Ovary (tissue), 7 donors: ENCODE measurements at regions not wholly inside any gene's neighbourhood (a gene's known extent, or its start where the extent isn't known, plus 50 kb on each side); places are given as distances from the start of the nearest gene placed in this dataset.

Experiments used
- DNase-seq, 5 donors: peaks; one replicate each; pipeline ENCODE4 v3.0.0-alpha.2; 2019 to 2020
- H3K27ac ChIP-seq, 2 donors: fragments of 200-600 bp; one replicate each; pipeline versions ENCODE4 v1.5.1 to v1.8.0; 2019 to 2022
- H3K27me3 ChIP-seq: fragments of 200-600 bp; one replicate; pipeline ENCODE4 v1.8.0; 2022
- H3K36me3 ChIP-seq: fragments of 200-600 bp; sonication (generic); one replicate; pipeline ENCODE4 v1.5.1; 2019
- H3K4me1 ChIP-seq: one replicate; pipeline ENCODE4 v1.8.1; 2013; ENCODE audit warnings: mild to moderate bottlenecking, moderate library complexity; ENCODE audit not compliant: insufficient read depth
- H3K4me3 ChIP-seq: fragments of 200-600 bp; sonication (generic); one replicate; pipeline ENCODE4 v1.5.1; 2017
- H3K9me3 ChIP-seq, 2 donors: fragments of 200-600 bp in 1 of 2; sonication (generic) in 1 of 2; one replicate each; pipeline versions ENCODE4 v1.5.1 to v1.8.1; 2013 to 2019; ENCODE audit warnings: mild to moderate bottlenecking in 1 of 2, moderate library complexity in 1 of 2
- EP300 ChIP-seq: sonication (generic); formaldehyde crosslinking; IDR thresholded peaks from one replicate; pipeline ENCODE4 v1.6.1; 2017; ENCODE audit warnings: antibody characterized with exemption
- POLR2A ChIP-seq: fragments of 450-650 bp; IDR thresholded peaks from one replicate; pipeline ENCODE4 v1.6.1; 2017; ENCODE audit warnings: antibody characterized with exemption, mild to moderate bottlenecking, moderate library complexity
- WGBS, 3 donors: extraction: QIAGEN DNeasy Blood & Tissue Kit in 1 of 3; methylation state at CpG; one replicate each; pipeline versions ENCODE4 v1.1.5 to v1.1.7; 2013 to 2017; 5-methylcytosine and 5-hydroxymethylcytosine counted together
- intact Hi-C, 4 donors: fragments of 100-400 bp; cut with DNase I; formaldehyde crosslinking; loops; one replicate each; pipeline versions ENCODE4 v1.11.0 to v1.15.1; 2022 to 2023
- TF ChIP-seq, protein P1 (sequence below), 3 donors: fragments of 450-650 bp in 2 of 3; fragments of 200-600 bp in 1 of 3; IDR thresholded peaks; one replicate each; pipeline versions ENCODE4 v1.5.1 to v1.8.0; 2016 to 2022; ENCODE audit warnings: antibody characterized with exemption in 3 of 3, mild to moderate bottlenecking in 1 of 3
- donor health status: DM: no; HTN: no; CAD: no; lungs with moderate emphysema.
- donor health status: DM: no; HTN: no; CAD: no.
- donor health status: Bipolar disorder and iron deficiency.
- donor health status: DM: no; HTN: no; CAD: no.
- donor health status: DM: yes; HTN: yes; CAD: no.

DNA sequence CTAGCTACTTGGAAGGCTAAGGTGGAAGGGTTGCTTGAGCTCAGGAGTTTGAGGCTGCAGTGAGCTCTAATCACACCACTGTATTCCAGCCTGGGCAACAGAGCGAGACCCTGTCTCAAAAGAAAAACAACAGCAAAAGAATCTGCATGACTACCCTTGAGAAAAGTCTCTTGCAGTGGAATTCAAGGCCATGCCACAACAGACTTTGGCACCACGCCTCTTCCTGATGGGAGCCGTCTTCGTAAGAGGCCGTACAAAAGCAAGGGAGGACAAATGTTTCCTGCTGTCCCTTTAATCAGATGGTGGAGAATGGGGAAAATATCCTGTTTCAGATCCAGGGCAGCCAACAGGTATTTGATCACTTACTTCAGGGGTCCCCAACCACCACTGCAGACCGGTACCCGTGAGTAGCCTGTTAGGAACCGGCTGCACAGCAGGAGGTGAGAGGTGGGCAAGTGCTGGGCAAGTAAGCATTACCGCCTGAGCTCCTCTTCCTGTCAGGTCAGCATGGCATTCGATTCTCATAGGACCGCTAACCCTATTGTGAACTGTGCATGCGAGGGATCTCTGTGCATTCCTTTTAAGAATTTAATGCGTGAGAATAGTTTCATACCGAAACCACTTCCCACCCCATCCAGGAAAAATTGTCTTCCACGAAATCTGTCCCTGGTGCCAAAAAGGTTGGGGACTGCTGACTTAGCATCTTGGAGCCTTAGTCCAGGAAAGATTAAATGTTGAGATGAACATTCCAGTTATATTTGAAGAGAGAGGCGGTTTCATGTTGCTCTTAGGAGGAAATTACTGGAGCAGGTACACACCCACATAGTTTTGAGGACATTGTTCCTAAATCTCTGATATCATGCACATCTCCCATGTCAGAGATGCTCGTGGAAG is 94.4 kb upstream of the XPO1 start:
- WGBS, 3 donors, result 62 to 69% (median 63%) methylated on average over 17 of the region's 17 CpGs
- DNase-seq, result no peak
- no peaks in the 10 kb centered on the region for H3K4me1 ChIP-seq
- no peaks in the 10 kb centered on the region for H3K9me3 ChIP-seq
- H3K36me3 ChIP-seq, result no peaks in the 10 kb centered on the region
- TF ChIP-seq EP300 (no peak), POLR2A (no peak)
- TF ChIP-seq, protein P1, sequence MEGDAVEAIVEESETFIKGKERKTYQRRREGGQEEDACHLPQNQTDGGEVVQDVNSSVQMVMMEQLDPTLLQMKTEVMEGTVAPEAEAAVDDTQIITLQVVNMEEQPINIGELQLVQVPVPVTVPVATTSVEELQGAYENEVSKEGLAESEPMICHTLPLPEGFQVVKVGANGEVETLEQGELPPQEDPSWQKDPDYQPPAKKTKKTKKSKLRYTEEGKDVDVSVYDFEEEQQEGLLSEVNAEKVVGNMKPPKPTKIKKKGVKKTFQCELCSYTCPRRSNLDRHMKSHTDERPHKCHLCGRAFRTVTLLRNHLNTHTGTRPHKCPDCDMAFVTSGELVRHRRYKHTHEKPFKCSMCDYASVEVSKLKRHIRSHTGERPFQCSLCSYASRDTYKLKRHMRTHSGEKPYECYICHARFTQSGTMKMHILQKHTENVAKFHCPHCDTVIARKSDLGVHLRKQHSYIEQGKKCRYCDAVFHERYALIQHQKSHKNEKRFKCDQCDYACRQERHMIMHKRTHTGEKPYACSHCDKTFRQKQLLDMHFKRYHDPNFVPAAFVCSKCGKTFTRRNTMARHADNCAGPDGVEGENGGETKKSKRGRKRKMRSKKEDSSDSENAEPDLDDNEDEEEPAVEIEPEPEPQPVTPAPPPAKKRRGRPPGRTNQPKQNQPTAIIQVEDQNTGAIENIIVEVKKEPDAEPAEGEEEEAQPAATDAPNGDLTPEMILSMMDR (IDR thresholded peaks at IDR 0.05), result no peak
- intact Hi-C loops, result no loop called here
- no peak overlapping the region for H3K4me3 ChIP-seq
- H3K27ac ChIP-seq, result no peak overlapping the region
- H3K27me3 ChIP-seq, result no peaks in the 10 kb centered on the region

GRCh38 chr2:61631321-61631720 is 93.2 kb upstream of the XPO1 start:
- 95 to 100% (median 98%) methylated on average over 2 of the region's 2 CpGs for WGBS, 3 donors
- no peak overlapping the region for H3K4me3 ChIP-seq
- H3K36me3 ChIP-seq, result no peaks in the 10 kb centered on the region
- H3K27ac ChIP-seq, result no peak overlapping the region
- no peaks in the 10 kb centered on the region for H3K27me3 ChIP-seq
- H3K4me1 ChIP-seq, result no peaks in the 10 kb centered on the region
- intact Hi-C loops, result no loop called here
- no peak for DNase-seq
- H3K9me3 ChIP-seq, result no peaks in the 10 kb centered on the region
- TF ChIP-seq, protein P1 (IDR thresholded peaks at IDR 0.05), result no peak

DNA sequence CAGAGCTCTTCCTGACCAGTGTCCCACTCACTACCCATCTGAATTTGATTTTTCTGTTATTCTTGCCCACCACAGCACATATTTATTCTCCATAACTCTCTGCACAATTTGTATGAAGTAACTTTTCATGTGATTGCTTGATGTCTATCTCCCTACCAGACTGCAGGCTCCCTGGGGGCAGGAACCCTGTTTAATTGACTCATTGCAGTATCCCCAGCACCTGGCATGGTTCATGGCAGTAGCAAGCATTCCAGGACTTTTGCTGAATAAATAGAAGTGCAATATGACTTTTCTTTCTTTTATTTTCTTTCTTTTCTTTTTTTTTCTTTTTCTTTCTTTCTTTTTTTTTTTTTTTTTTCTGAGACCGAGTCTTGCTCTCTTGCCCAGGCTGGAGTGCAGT is 88.7 kb upstream of the XPO1 start:
- DNase-seq, result no peak
- no peaks in the 10 kb centered on the region for H3K27me3 ChIP-seq
- H3K36me3 ChIP-seq, result no peaks in the 10 kb centered on the region
- H3K9me3 ChIP-seq, result no peaks in the 10 kb centered on the region
- WGBS, 3 donors, result 84 to 100% (median 90%) methylated on average over 1 of the region's 1 CpG
- TF ChIP-seq EP300, result no peak
- TF ChIP-seq, protein P1 (IDR thresholded peaks at IDR 0.05), result no peak
- no peak for TF ChIP-seq POLR2A
- no peaks in the 10 kb centered on the region for H3K4me1 ChIP-seq
- H3K27ac ChIP-seq, result no peak overlapping the region
- intact Hi-C loops, result no loop called here
- H3K4me3 ChIP-seq, result no peak overlapping the region

DNA sequence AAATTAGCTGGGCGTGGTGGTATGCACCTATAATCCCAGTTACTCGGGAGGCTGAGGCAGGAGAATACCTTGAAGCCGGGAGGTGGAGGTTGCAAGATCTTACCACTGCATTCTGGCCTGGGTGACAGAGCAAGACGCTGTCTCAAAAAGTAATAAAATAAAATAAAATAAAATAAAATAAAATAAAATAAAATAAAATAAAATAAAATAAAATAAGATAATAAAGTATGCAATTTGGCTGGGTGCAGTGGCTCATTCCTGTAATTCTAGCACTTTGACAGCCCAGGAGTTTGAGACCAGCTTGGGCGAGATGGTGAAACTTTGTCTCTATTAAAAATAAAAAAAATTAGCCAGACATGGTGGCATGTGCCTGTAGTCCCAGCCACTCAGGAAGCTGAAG is 85.6 kb upstream of the XPO1 start:
- H3K27me3 ChIP-seq, result no peaks in the 10 kb centered on the region
- H3K4me1 ChIP-seq, result no peaks in the 10 kb centered on the region
- 88 to 94% (median 90%) methylated on average over 5 of the region's 5 CpGs for WGBS, 3 donors
- no peak overlapping the region for H3K4me3 ChIP-seq
- TF ChIP-seq, protein P1 (IDR thresholded peaks at IDR 0.05), result no peak
- no peak for TF ChIP-seq POLR2A
- no peak for TF ChIP-seq EP300
- intact Hi-C loops, result no loop called here
- no peaks in the 10 kb centered on the region for H3K36me3 ChIP-seq
- no peaks in the 10 kb centered on the region for H3K9me3 ChIP-seq
- DNase-seq, result no peak
- no peak overlapping the region for H3K27ac ChIP-seq
